Endothelial cell of umbilical vein (primary cell): ENCODE measurements at regions not wholly inside any gene's neighbourhood (a gene's known extent, or its start where the extent isn't known, plus 50 kb on each side); places are given as distances from the start of the nearest gene placed in this dataset.

ENCODE experiments used
- BruUV-seq: library from RNA; stranded (reverse); fragments of 400-500 nt; replicated peaks from 2 replicates; lab custom pipeline; 2021; lab: Mats Ljungman, UMichigan
- CTCF ChIA-PET: fragments of 300-600, 350-600 bp; sonication (Branson Sonifier 250); formaldehyde crosslinking; loops from one replicate; lab custom pipeline; 2021; ENCODE audit warnings: antibody characterized with exemption, inconsistent platforms; lab: Charles Lee
- POLR2A ChIA-PET: fragments of 300-600, 350-600 bp; sonication (Branson Sonifier 250); formaldehyde crosslinking; loops from one replicate; lab custom pipeline; 2021; ENCODE audit warnings: antibody characterized with exemption, inconsistent platforms; lab: Charles Lee
- DNase-seq: peaks from one replicate; pipeline ENCODE4 v3.0.0-alpha.2; 2011; ENCODE audit warnings: low read depth, low spot score
- FAIRE-seq: peaks from 2 replicates; lab custom pipeline; 2011; peaks lifted over from hg19 to GRCh38; lab: Jason Lieb, UNC
- H2AFZ ChIP-seq: 2 replicates; pipeline ENCODE4 v1.6.0; 2012; ENCODE audit warnings: low read depth, low read length, control low read depth, inconsistent platforms
- H3K27ac ChIP-seq: 2 replicates; pipeline ENCODE4 v1.5.1; 2011; ENCODE audit warnings: low read depth, mild to moderate bottlenecking, control low read depth, low read length, moderate library complexity; ENCODE audit not compliant: insufficient read depth
- H3K27me3 ChIP-seq, 2 experiments: 2 replicates each; pipeline versions ENCODE4 v1.6.0 to v1.6.1; 2011; ENCODE audit warnings: low read length in 2 of 2, mixed read lengths in 1 of 2; ENCODE audit not compliant: control insufficient read depth in 2 of 2, insufficient read depth in 2 of 2
- H3K36me3 ChIP-seq, 2 experiments: 2 replicates in 1 of 2; 3 replicates in 1 of 2; pipeline ENCODE4 v1.5.1; 2011; ENCODE audit warnings: low read length in 2 of 2, mild to moderate bottlenecking in 1 of 2, moderate library complexity in 1 of 2; ENCODE audit not compliant: control insufficient read depth in 2 of 2, insufficient read depth in 2 of 2; ENCODE audit errors: extremely low read depth in 1 of 2
- H3K4me1 ChIP-seq: 3 replicates; pipeline ENCODE4 v1.5.1; 2011; ENCODE audit warnings: mild to moderate bottlenecking, low read length; ENCODE audit not compliant: control insufficient read depth, insufficient read depth; ENCODE audit errors: extremely low read depth
- H3K4me2 ChIP-seq: 2 replicates; pipeline ENCODE4 v1.6.1; 2011; ENCODE audit warnings: low read length, control low read depth, mixed read lengths; ENCODE audit not compliant: insufficient read depth
- H3K4me3 ChIP-seq, 3 experiments: fragments of 200-600 bp in 1 of 3; sonication (generic), shearing (Covaris generic) in 1 of 3; replicated peaks in 1 of 3; 2 replicates each; pipeline ENCODE4 v1.5.1; 2011 to 2016; ENCODE audit warnings: control low read depth in 3 of 3, low read length in 3 of 3, mild to moderate bottlenecking in 2 of 3, inconsistent platforms in 1 of 3, low read depth in 1 of 3, moderate library complexity in 1 of 3; ENCODE audit not compliant: insufficient read depth in 1 of 3
- H3K79me2 ChIP-seq: 2 replicates; pipeline ENCODE4 v1.6.0; 2012; ENCODE audit warnings: low read length, inconsistent platforms; ENCODE audit not compliant: control insufficient read depth, insufficient read depth
- H3K9ac ChIP-seq: replicated peaks from 2 replicates; pipeline ENCODE3; 2011; ENCODE audit warnings: low read length, control low read depth; ENCODE audit not compliant: insufficient read depth; ENCODE audit errors: extremely low read depth
- H3K9me1 ChIP-seq: replicated peaks from 3 replicates; pipeline ENCODE4 v1.6.0; 2011; ENCODE audit warnings: mild to moderate bottlenecking, low read length; ENCODE audit not compliant: control insufficient read depth, insufficient read depth; ENCODE audit errors: extremely low read depth
- H3K9me3 ChIP-seq: replicated peaks from 2 replicates; pipeline ENCODE4 v1.5.1; 2012; ENCODE audit warnings: low read length, inconsistent platforms; ENCODE audit not compliant: control insufficient read depth, insufficient read depth
- H4K20me1 ChIP-seq: replicated peaks from 2 replicates; pipeline ENCODE3; 2011; ENCODE audit warnings: mild to moderate bottlenecking, low read length; ENCODE audit not compliant: control insufficient read depth, insufficient read depth; ENCODE audit errors: extremely low read depth
- CTCF ChIP-seq, 2 donors: IDR thresholded peaks; 1 replicate in 1 of 2; 2 replicates in 1 of 2; pipeline ENCODE4 v1.5.1; 2011; ENCODE audit warnings: low read length in 2 of 2, mild to moderate bottlenecking in 2 of 2, moderate library complexity in 2 of 2, control low read depth in 1 of 2, inconsistent platforms in 1 of 2, low read depth in 1 of 2; ENCODE audit not compliant: insufficient read depth in 1 of 2; ENCODE audit errors: extremely low read depth in 1 of 2
- EZH2 ChIP-seq: IDR thresholded peaks from 2 replicates; pipeline ENCODE4 v1.6.1; 2012; ENCODE audit warnings: borderline replicate concordance, low read depth, mild to moderate bottlenecking, moderate library complexity, low read length, inconsistent platforms; ENCODE audit not compliant: severe bottlenecking
- FOS ChIP-seq: IDR thresholded peaks from 2 replicates; pipeline ENCODE4 v1.6.1; 2011; ENCODE audit warnings: mild to moderate bottlenecking, low read length, moderate library complexity, borderline replicate concordance; ENCODE audit not compliant: insufficient read depth
- GATA2 ChIP-seq: IDR thresholded peaks from 2 replicates; pipeline ENCODE4 v1.7.0; 2011; ENCODE audit warnings: low read depth, mild to moderate bottlenecking, moderate library complexity, mixed read lengths, low read length; ENCODE audit not compliant: insufficient read length, insufficient read depth
- JUN ChIP-seq: IDR thresholded peaks from 2 replicates; pipeline ENCODE4 v1.6.1; 2011; ENCODE audit warnings: borderline replicate concordance, low read depth; ENCODE audit not compliant: insufficient read length, insufficient read depth
- MAX ChIP-seq: IDR thresholded peaks from 2 replicates; pipeline ENCODE4 v1.6.1; 2011; ENCODE audit not compliant: insufficient read depth, insufficient read length
- MYC ChIP-seq: IDR thresholded peaks from one replicate; pipeline ENCODE4 v1.6.1; 2011; ENCODE audit warnings: mild to moderate bottlenecking, low read depth, low read length
- POLR2A ChIP-seq: IDR thresholded peaks from 2 replicates; pipeline ENCODE4 v1.6.1; 2012; ENCODE audit warnings: low read depth, mild to moderate bottlenecking, control low read depth, low read length
- POLR2AphosphoS5 ChIP-seq: IDR thresholded peaks from 2 replicates; pipeline ENCODE4 v1.6.1; 2012; ENCODE audit warnings: low read depth, mild to moderate bottlenecking, control low read depth, low read length, moderate library complexity; ENCODE audit not compliant: insufficient read depth
- dilution Hi-C: fragments of 300-500 bp; cut with MboI; formaldehyde crosslinking; loops from one replicate; pipeline ENCODE4 v1.15.0; 2019; ENCODE audit warnings: low sequenced_read_pairs; ENCODE audit not compliant: extremely low pct_ligation_motif_present
- intact Hi-C: fragments of 100-400 bp; cut with micrococcal nuclease; formaldehyde crosslinking; loops from one replicate; pipeline ENCODE4 v1.10.0; 2022

- no peak for FAIRE-seq
- Histone ChIP-seq H3K4me2 (no peak overlapping the region), H3K79me2 (no peaks in the 10 kb centered on the region), H3K27me3 (no peaks in the 10 kb centered on the region), H3K9me3 (peaks cover 6% of the 10 kb centered on the region), H3K9me1 (no peaks in the 10 kb centered on the region), H2AFZ (no peak overlapping the region), H3K4me1 (no peaks in the 10 kb centered on the region), H3K36me3 (no peaks in the 10 kb centered on the region), H3K27ac (no peak overlapping the region), H4K20me1 (no peaks in the 10 kb centered on the region), H3K9ac (no peak overlapping the region), H3K4me3 (no peak overlapping the region)
- ChIA-PET CTCF (no interaction called here), POLR2A (no interaction called here)
- intact Hi-C loops (no loop called here), dilution Hi-C loops (no loop called here)
- DNase-seq = no peak
- BruUV-seq = no TSS peak
- no peak for TF ChIP-seq MYC
- TF ChIP-seq POLR2A = no peak
- TF ChIP-seq MAX = no peak
- TF ChIP-seq EZH2 = no peak
- no peak for TF ChIP-seq POLR2AphosphoS5
- no peak for TF ChIP-seq GATA2
- TF ChIP-seq FOS = no peak
- no peak for TF ChIP-seq JUN
- no peak for TF ChIP-seq CTCF (IDR thresholded peaks at IDR 0.05; ENCODE audit: extremely low read depth in 1 of 2, insufficient read depth in 1 of 2, low read depth in 1 of 2, low read length in 2 of 2)
Measured at GRCh38 chr5:9731159-9731558, 101.0 kb upstream of the TAS2R1 start.
